ENCODE measurements at regions not wholly inside any gene's neighbourhood (a gene's known extent, or its start where the extent isn't known, plus 50 kb on each side); places are given as distances from the start of the nearest gene placed in this dataset.

GRCh38 chr20:41938353-41938752, 320.2 kb upstream of the CHD6 start:
- TF ChIP-seq CTCF (IDR thresholded peaks at IDR 0.05; ENCODE audit: low read length) (no peak), EZH2 (IDR thresholded peaks at IDR 0.05; ENCODE audit: borderline replicate concordance, low read length) (no peak)
